Spleen (tissue), 11 donors: ENCODE measurements at regions not wholly inside any gene's neighbourhood (a gene's known extent, or its start where the extent isn't known, plus 50 kb on each side); places are given as distances from the start of the nearest gene placed in this dataset.

Experiments
- DNase-seq: peaks from one replicate; pipeline ENCODE4 v3.0.0-alpha.2; 2020
- H3K27ac ChIP-seq, 8 donors: fragments of 200-600 bp; sonication (generic) in 7 of 8; 1 replicate in 4 of 8; 2 replicates in 4 of 8; pipeline versions ENCODE4 v1.5.0 to v1.8.0; 2016 to 2021; ENCODE audit warnings: inconsistent platforms in 4 of 8, mild to moderate bottlenecking in 4 of 8, moderate library complexity in 1 of 8
- H3K27me3 ChIP-seq, 7 donors: fragments of 200-600 bp; sonication (generic) in 6 of 7; replicated peaks in 1 of 7; 1 replicate in 4 of 7; 2 replicates in 3 of 7; pipeline versions ENCODE4 v1.5.0 to v1.8.0; 2016 to 2021; ENCODE audit warnings: inconsistent platforms in 3 of 7, mild to moderate bottlenecking in 1 of 7
- H3K36me3 ChIP-seq, 6 donors: fragments of 200-600 bp; sonication (generic) in 5 of 6; 1 replicate in 4 of 6; 2 replicates in 2 of 6; pipeline versions ENCODE4 v1.5.0 to v1.8.0; 2016 to 2021; ENCODE audit warnings: inconsistent platforms in 2 of 6
- H3K4me1 ChIP-seq, 6 donors: fragments of 200-600 bp; sonication (generic) in 5 of 6; 1 replicate in 3 of 6; 2 replicates in 3 of 6; pipeline versions ENCODE4 v1.5.0 to v1.8.0; 2016 to 2021; ENCODE audit warnings: inconsistent platforms in 3 of 6
- H3K4me3 ChIP-seq, 8 donors: fragments of 200-600 bp; sonication (generic) in 7 of 8; 1 replicate in 4 of 8; 2 replicates in 4 of 8; pipeline versions ENCODE4 v1.5.0 to v1.8.0; 2016 to 2021; ENCODE audit warnings: inconsistent platforms in 4 of 8, mild to moderate bottlenecking in 4 of 8, moderate library complexity in 2 of 8
- H3K9me3 ChIP-seq, 8 donors: fragments of 200-600 bp; sonication (generic) in 7 of 8; 1 replicate in 4 of 8; 2 replicates in 4 of 8; pipeline versions ENCODE4 v1.5.0 to v1.8.0; 2016 to 2021; ENCODE audit warnings: inconsistent platforms in 4 of 8
- CTCF ChIP-seq, 11 experiments: fragments of 200-600 bp in 7 of 11; fragments of 450-650 bp in 4 of 11; sonication (generic) in 4 of 11; IDR thresholded peaks in 8 of 11; conservative IDR thresholded peaks in 3 of 11; 1 replicate in 7 of 11; 2 replicates in 4 of 11; pipeline versions ENCODE4 v1.4.0 to v1.8.0; 2016 to 2021; ENCODE audit warnings: antibody characterized with exemption in 11 of 11, inconsistent platforms in 4 of 11, mild to moderate bottlenecking in 1 of 11
- POLR2A ChIP-seq, 3 donors: fragments of 450-650 bp; IDR thresholded peaks; one replicate each; pipeline ENCODE4 v1.5.1; 2017; ENCODE audit warnings: antibody characterized with exemption in 3 of 3, mild to moderate bottlenecking in 1 of 3
- POLR2AphosphoS5 ChIP-seq, 3 donors: sonication (generic); formaldehyde crosslinking; IDR thresholded peaks; one replicate each; pipeline ENCODE4 v1.5.1; 2017; ENCODE audit warnings: antibody characterized with exemption in 3 of 3
- WGBS, 5 donors: extraction: QIAGEN DNeasy Blood & Tissue Kit in 3 of 5; methylation state at CpG; one replicate each; pipeline versions ENCODE4 v1.1.5 to v1.1.7; 2013 to 2018; 5-methylcytosine and 5-hydroxymethylcytosine counted together
- intact Hi-C: fragments of 100-400 bp; cut with DNase I; formaldehyde crosslinking; loops from one replicate; pipeline ENCODE4 v1.15.0; 2023; ENCODE audit warnings: low total_unique reads
- donor health status: healthy with polysubstance abuse.
- donor health status: DM: no; HTN: no; CAD: no; lungs with moderate emphysema.
- donor health status: DM: no; HTN: no; CAD: no.
- donor health status: Bipolar disorder and iron deficiency.
- donor health status: healthy.
- donor health status: DM: no; HTN: no; CAD: no.
- donor health status: DM: yes; HTN: yes; CAD: no.

GRCh38 chr13:78940455-78941130, 281.6 kb upstream of the OBI1 start:
- TF ChIP-seq POLR2AphosphoS5 (IDR thresholded peaks at IDR 0.05) (no peak), CTCF (IDR thresholded peaks at IDR 0.05 in 8 of 11, conservative IDR thresholded peaks at IDR 0.05 in 3 of 11) (no peak), POLR2A (IDR thresholded peaks at IDR 0.05) (no peak)
- Histone ChIP-seq H3K9me3 (no peaks in the 10 kb centered on the region), H3K36me3 (no peaks in the 10 kb centered on the region), H3K4me1 (no peaks in the 10 kb centered on the region), H3K4me3 (no peak overlapping the region), H3K27me3 (no peaks in the 10 kb centered on the region), H3K27ac (no peak overlapping the region)
- no peak for DNase-seq
- WGBS, 5 donors, result 35 to 44% (median 40%) methylated on average over 3 of the region's 3 CpGs
- intact Hi-C loops, result no loop called here

- WGBS, 5 donors, result 85 to 91% (median 86%) methylated on average over 13 of the region's 13 CpGs
- no peak overlapping the region for H3K4me3 ChIP-seq
- DNase-seq, result no peak
- intact Hi-C loops, result no loop called here
- H3K27ac ChIP-seq, result no peak overlapping the region
- no peaks in the 10 kb centered on the region for H3K9me3 ChIP-seq
- no peaks in the 10 kb centered on the region for H3K36me3 ChIP-seq
- TF ChIP-seq CTCF (IDR thresholded peaks at IDR 0.05 in 8 of 11, conservative IDR thresholded peaks at IDR 0.05 in 3 of 11) (no peak), POLR2A (IDR thresholded peaks at IDR 0.05) (no peak), POLR2AphosphoS5 (IDR thresholded peaks at IDR 0.05) (no peak)
- H3K4me1 ChIP-seq, result no peaks in the 10 kb centered on the region
- no peaks in the 10 kb centered on the region for H3K27me3 ChIP-seq
These were observed 275.4 kb upstream of the OBI1 start for GRCh38 chr13:78934336-78934735.

DNA sequence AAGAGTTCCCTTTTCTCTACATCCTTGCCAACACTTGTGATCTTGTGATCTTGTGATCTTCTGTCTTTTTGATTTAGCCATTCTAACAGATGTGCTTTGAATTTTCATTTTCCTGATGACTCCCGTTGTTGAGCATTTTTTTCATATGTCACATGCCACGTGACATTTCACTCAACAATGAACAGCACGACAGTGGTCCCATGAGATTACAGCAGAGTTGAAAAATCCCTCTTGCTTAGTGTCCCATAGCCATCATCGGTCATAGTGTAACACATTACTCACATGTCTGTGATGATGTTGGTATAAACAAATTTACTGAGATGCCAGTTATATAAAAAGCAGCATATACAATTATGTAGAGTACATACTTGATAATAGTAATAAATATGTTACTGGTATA, 256.1 kb upstream of the OBI1 start:
- Histone ChIP-seq H3K4me1 (no peaks in the 10 kb centered on the region), H3K4me3 (no peak overlapping the region), H3K9me3 (no peaks in the 10 kb centered on the region), H3K27ac (no peak overlapping the region), H3K27me3 (no peaks in the 10 kb centered on the region), H3K36me3 (no peaks in the 10 kb centered on the region)
- DNase-seq, result no peak
- WGBS, 5 donors, result 75 to 87% (median 80%) methylated on average over 4 of the region's 4 CpGs
- TF ChIP-seq POLR2AphosphoS5 (IDR thresholded peaks at IDR 0.05), result no peak
- no peak for TF ChIP-seq CTCF (IDR thresholded peaks at IDR 0.05 in 8 of 11, conservative IDR thresholded peaks at IDR 0.05 in 3 of 11)
- TF ChIP-seq POLR2A (IDR thresholded peaks at IDR 0.05), result no peak
- intact Hi-C loops, result no loop called here

DNA sequence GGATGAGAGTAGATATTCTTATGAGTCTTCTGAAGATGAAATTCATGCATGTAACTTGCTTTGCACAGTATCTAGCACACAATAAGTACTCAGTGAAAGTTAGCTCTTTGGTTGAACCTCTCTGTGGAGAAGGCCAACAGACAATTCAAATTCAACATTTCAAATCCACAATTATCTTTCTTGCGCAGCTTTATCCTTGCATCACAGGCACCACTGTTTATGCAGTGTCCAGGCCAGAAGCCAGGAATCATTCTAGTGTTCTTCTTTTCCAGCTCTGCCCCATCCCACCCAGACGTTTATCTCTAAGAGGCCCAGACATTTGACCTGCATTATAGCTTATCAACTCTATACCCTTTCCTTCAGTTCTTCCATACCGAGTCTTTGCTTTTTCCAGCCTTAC, 254.7 kb upstream of the OBI1 start:
- no peak overlapping the region for H3K4me3 ChIP-seq
- no peak for DNase-seq
- 69 to 75% (median 71%) methylated on average over 3 of the region's 3 CpGs for WGBS, 5 donors
- H3K9me3 ChIP-seq, result no peaks in the 10 kb centered on the region
- H3K36me3 ChIP-seq, result no peaks in the 10 kb centered on the region
- no peaks in the 10 kb centered on the region for H3K27me3 ChIP-seq
- intact Hi-C loops, result no loop called here
- H3K27ac ChIP-seq, result no peak overlapping the region
- TF ChIP-seq CTCF (IDR thresholded peaks at IDR 0.05 in 8 of 11, conservative IDR thresholded peaks at IDR 0.05 in 3 of 11) (no peak), POLR2AphosphoS5 (IDR thresholded peaks at IDR 0.05) (no peak), POLR2A (IDR thresholded peaks at IDR 0.05) (no peak)
- H3K4me1 ChIP-seq, result no peaks in the 10 kb centered on the region
